CD4-positive, alpha-beta T cell treated with Interleukin-2 at 100 ng/mL for 4 hours (primary cell): ENCODE measurements at regions not wholly inside any gene's neighbourhood (a gene's known extent, or its start where the extent isn't known, plus 50 kb on each side); places are given as distances from the start of the nearest gene placed in this dataset.

Experiments
- DNase-seq: peaks from one replicate; pipeline ENCODE4 v3.0.0-alpha.2; 2020; ENCODE audit warnings: low spot score

DNA sequence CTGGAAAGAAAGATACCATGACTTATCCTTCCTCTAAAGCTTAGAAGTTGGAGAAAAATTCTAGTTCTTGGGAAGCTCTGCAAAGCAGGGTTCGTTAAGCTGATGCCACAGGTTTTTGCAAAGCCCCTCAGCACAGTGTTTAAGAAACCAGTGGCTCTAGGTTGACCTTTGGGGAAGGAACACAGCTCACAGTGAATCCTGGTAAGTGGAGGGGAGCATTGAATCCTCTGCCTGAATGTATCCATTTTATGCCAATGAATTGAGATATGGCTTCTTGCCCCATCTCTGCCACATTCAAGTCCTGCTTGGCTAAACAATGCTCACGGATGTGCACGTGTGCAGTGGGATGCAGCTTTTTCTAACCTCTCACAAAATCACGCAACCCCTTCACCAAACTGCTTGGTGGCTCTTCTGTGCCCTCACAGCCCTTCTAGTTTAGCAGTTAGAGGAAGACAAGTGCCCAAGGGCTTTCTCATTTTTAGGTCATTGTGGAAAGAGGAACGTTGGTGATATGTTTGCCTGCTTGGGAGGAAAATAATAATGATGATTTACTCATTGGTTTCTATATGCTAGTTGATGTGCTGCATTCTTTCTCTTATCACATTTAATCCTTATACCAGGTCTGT is 111.3 kb downstream of the DAD1 start:
- DNase-seq: no peak

DNA sequence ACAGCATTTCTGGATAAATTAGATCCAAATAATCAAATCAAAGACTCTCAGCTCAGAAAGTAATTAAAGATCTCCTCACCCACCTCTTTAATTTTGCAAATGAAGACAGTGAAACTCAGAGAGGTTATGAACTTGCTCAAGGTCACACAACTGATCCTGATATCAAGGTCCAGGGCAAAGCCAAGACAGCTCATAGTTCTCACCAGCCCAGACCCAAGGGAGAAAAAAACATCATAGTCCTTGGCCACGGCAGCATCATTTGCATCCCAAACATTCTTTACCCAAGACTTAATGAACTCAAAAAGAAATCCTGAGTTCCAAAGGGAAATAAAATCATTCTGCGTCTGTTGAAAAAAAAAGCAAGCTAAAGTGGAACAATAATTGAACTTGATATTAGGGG is 112.1 kb downstream of the DAD1 start:
- DNase-seq: no peak

DNA sequence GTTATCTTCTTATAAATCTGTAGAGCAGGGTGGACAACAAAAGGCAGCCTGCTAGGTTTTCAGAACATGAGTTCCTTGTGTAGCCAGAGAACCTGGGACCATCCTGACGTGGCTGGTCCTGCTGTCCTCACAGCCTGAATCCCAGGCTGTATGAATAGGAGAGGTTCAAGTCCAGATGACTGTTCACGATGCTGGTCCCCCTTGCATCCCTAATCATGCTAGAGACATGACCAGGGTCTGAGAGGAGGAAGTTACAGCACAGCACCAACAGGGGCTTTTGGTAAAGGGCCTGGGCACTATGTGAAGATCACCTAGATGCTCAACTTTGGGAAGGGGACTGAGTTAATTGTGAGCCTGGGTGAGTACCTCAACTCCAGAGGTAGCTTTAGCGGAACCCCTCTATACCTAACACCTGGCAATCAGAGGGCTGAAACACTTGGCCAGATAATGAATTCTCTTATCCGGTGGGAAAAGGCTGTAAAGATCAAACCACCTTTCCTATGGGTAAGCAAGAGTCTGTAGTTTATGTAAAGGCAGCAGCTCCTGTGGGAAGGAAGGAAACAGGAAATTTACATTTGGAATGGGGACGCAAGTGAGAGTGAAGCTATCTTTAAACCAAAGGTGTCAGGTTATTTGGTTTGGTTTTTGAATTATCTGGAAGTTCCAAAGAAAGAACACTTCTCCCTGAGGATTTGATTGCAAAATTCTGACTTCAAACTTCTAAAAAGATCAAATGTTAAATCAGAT is 112.8 kb downstream of the DAD1 start:
- no peak for DNase-seq

DNA sequence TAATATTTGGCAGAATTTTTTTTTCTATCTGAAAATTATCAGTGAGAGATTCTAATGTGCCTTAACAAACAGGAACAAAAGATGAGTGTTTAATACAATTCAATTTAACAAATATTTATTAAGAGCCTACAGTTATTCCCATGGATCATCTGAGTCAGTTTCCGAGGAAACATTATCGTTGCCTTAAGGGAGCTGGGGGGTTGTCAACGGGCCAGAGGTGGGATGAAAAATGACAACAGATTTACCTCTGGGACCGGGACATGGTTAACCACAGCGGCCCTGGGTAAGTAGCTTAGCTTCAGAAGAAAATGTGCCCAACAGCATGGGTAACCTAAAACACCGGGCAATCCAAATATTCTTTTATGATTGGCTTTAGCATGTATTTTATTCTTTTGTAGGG is 113.6 kb downstream of the DAD1 start:
- DNase-seq: no peak

DNA sequence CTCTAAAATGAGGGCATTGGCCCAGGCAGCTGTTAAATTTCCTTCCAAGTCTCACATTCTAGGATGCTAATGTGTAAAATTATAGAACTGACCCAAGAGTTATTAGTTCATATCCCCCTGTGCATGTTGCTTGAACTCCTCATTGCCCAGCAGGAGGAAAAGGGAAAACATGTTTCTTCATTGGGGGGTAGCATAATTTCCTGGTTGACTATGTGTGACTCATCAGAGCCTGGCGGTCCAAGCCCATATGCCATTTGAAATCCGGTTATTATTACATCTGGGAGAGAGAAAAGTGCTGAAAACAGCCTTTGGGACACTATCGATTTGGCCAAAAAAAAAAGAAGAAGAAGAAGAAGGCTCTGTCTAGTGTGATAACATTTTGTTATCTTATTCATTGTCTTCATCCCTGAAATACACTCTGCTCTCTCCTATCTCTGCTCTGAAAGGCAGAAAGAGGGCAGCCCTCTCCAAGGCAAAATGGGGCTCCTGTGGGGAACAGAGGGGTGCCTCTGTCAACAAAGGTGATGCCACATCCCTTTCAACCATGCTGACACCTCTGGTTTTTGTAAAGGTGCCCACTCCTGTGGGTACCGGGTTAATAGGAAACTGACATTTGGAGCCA is 114.2 kb downstream of the DAD1 start:
- no peak for DNase-seq

DNA sequence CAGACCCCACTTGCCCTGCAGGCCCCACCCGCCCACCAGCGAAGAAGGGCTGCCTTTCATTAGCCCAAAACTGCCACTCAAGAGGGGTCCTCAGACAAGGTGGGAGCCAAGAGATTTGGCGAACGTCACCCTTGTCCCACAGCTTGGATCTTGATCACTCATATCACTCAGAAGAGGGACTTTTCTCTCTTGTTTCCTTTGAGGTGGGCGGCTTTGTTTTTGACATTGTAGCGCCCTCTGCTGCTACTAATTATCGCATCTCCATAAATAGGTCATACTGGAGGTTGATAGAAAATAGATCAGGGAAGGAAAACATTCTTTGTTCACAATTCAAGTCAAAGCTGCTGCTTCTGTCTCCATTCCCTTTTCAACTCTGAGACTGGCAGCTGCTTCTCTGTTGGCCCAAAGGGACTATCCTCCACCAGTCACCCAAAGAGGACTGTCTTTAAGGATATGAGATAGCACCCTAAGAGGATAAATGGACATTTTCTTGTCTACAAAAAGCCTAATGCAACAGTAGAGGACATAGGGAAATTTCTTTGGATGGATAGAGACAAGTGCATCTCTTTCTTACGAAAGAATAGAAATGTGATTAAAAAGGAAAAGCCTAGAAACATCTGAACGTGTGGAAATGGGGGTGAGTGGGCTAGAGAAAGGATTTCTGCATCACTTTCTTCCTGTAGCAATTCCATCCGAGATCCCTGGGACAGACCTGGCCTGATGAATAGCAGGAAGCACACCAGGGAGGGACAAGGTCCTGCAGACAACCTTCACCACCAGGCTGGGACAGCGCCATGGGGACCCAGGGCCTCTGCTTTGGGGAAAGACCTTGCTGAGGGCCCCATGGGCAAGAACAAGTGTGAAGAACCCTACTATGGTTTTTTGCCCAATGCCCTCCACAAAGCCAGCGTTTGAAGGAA is 115.8 kb downstream of the DAD1 start:
- DNase-seq: no peak

DNA sequence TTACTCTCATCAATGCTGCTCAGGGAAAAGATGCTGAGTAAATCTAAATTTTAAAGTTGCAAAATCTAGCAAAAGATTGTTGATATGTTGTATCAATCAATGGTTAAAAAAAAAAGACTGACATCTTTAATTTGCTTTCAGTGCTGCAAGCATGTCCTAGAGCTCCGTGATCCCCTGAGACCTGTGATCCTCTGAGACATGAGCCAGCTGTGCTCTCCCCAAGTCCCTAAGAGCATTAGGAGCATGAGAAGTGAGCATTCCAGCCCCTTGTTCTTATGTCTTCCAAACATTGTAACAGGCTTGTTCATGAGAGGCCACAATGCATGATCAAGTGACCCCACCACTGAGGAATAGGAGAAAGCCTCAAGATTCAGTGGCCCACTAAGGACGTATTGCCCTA is 116.6 kb downstream of the DAD1 start:
- DNase-seq: no peak

DNA sequence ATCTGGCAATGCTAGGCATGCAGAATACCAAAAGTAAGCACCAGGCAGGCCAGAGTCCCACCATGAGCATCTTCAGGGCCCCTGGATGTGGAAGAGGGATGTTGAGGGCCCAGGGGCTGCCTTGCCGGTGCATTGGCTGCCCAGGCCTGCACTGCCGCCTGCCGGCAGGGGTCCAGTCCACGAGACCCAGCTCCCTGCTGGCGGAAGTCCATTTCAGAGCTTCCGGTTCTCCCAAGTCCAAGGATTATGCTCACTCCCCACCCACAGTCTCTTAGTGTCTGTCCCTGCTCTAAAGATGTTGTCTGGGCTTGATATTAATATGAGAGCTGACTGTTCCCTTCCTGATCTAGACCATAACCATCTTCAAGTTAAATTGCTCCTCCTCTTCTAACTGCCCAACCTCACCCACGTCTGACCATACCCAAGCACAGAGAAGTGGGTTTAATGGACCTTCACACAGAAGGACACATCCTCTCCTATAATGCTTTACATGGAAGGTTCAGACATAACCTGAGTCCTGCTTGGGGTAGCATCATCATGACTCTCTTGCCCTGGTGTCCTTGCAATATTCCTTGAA is 117.4 kb downstream of the DAD1 start:
- DNase-seq: no peak

DNA sequence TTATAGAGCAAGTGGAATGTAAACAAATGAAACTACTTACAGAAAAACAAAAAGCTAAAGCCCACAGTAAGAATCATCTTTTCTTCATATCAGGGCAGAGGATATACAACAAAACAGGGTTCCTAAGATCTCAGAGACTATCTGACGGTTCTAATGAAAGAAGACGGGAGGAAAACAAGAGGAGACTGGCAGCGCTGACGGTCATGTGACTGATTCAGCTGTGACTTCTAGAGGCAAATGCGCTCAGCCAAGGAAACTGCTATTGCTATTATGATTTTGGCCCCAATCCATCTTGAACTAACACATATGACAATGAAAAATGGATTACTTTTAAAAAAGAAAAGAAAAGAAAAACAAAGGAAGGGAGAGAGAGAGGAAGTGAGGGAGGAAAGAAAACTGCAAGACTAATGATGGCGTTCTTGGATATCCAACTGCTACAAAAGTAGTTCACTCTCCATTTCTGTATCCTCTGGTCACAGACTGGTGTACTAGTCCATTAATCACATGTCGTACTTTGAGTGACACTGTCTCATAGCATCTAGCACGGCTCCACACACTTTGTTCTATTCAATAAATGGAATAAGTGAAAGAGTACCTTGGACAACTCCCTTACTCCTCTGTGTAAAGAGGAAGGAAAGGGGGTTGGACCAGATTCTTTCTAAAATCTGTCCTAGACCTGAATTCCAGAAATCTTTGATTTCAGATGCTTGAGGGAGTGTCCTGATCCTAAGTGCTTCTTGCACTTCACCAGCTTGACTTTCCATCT is 119.3 kb downstream of the DAD1 start:
- DNase-seq: no peak

DNA sequence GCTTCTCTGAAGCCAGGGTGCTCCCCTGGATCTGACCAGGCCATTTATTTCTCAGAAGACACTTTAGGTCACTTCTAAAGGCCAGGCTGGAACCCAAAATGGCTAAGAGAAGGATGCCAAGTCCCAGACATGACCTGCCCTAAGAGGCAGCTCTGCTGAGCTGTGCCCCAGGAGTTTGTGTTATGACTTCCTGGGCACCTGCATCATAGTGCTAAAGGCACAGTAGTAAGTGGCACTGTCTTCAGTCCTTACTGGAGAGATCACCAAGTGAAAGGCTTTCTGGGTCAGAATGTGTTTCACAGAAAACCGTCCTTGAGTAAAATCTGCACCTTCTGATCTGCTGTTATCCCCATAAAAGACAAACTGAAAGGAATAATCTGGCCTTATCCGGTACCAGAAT is 120.2 kb downstream of the DAD1 start:
- DNase-seq: no peak

DNA sequence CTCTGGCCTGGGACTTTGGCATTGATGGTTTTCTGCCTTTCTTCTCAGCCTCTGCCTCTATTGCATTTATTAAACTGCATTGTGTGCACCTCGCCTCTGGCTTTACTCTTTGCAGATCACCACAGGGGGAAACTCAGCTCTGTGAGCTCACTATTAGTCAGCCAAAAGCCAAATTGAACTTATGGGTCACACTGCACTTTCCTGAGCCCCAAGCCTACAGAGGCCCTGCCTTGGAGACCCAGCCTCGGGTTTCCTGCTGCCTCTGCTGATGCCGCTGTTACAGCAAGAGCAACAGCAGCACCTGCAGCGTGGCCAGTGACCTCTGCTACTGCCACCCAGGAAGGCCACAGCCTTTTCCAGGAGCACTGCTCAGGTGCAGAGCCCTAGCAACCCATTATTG is 122.5 kb downstream of the DAD1 start:
- no peak for DNase-seq

DNA sequence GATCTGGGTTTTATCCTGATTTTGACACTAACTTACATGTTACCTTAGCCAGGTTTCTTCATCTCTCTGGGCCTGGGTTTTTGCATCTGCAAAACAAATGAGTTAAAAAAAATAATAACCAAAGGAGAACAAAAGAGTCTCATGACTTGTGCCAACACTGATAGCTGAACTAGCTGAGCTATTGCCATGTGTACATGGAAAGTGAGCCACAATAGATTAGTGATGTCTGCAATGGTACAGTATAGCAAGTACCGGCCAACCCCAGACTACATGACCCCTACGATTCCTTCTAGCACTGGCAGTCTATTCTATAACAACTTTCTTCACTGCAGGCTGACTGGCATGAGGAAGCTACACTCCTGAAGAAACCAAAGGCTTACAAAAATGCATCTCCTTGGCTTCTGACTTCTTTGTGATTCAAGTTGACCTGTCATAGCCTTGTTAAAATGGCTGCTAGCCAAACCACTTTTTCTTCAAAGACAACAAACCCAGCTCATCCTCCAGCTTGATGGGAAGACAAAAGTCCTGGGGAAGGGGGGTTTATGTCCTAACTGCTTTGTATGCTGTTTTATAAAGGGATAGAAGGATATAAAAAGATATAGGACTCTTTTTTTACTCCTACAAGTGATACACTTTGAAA is 123.7 kb downstream of the DAD1 start:
- no peak for DNase-seq

DNA sequence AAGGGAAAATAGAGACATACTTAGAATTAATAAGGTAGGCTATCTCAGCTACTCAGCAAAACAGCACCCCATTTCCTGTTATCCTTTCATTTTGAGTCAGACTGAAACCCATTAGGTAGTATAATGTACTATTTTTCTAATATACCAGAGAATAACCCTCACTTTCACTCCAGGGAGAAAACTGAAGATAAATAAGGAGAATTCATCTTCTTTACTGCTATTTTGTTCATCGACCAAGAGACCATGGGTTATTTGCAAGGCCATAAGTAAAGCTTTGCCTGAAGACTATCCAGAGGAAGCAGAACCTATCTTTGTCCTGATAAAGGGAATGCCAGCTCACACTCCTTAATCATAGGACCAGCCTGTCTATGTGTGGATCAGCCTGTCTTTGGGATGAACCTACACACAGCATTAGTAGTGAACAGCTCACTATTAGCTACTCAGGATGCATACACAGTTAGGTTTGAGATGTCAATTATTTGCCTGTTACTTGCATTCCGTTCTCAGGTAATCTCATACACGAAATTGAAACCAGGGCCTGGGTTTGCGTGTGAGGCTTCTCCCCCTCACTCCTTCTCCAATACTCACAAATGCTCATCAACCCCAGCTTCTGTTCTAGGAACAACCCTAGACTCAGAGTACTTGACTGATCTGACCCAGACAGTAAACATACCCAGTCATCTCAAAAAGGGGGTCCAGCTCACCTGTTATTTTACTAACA is 124.4 kb downstream of the DAD1 start:
- DNase-seq: no peak

DNA sequence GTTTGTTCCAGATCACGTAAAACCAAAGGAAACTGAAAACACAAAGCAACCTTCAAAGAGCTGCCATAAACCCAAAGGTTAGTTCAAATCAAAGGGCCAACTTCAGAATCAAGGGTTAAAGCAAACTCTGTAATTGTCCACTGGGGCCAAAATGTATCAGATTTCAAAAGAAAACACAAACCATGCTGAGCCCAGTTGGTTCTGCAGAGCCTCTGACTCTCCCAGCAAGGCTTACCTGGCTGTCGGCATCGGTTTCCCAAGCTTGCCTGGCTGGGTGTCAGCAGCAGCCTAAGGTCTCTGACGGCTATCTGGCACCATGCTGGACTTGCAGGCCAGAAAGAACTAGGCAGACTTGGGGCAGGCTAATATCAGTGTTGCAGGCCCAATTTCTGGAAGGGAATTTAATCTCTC is 125.3 kb downstream of the DAD1 start:
- no peak for DNase-seq

DNA sequence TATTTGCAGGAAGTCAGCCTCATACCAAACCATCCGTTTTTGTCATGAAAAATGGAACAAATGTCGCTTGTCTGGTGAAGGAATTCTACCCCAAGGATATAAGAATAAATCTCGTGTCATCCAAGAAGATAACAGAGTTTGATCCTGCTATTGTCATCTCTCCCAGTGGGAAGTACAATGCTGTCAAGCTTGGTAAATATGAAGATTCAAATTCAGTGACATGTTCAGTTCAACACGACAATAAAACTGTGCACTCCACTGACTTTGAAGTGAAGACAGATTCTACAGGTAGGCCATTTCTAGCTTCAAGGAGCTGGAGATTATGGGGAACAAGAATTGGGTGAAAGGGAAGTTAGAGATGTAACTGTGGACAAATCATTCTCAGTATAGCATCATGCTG is 126.1 kb downstream of the DAD1 start:
- DNase-seq: no peak

DNA sequence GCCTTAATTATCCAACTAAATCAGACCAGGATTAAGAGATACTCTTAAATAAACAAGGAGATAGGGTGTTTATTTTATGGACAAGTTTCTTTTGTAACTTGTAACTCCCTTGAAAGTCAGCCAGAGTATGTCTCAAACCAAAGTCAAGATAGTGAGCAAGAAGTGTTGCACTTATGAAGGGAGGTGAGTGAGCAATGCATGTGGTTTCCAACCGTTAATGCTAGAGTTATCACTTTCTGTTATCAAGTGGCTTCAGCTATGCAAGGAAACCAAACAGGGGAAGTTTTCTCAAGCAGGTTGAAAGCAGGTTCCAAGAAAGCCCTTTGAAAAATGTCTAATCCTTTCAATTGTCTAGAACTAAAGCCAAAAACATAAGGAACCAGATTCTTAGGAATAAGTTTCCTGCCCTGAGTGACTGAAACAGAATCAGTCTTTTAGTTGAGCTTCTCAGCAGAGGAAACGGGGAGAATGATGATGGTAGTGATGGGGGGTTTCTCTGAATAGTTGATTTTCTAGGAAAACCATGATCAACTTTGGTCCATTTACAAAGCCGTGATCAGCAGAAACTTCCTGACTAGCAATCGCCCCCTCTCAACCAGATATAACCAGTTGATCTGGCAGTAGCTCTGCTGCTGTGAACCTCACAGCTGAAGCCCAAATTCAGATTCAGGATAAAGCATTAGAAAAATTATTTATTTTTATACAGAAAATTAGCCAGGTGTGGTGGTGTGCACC is 128.4 kb downstream of the DAD1 start:
- no peak for DNase-seq

DNA sequence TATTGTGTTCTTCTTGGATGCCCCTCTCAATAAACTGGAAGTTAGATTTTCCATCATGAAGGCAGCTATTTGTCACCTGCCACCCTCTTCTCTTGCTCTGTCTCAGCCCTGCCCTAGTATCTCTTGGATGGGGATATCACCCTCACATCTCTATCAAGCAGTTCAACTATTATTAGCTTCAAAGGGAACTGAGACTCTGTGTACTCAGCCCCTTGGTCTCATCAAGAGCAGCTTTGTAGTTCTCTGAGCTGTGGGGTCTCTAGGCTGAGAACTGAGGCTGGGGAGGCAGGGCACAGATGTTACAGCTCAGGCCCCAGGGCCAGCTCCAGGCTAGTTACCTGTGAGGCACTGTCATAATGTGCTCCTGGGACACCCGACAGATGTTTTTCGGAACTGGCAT is 130.3 kb downstream of the DAD1 start:
- no peak for DNase-seq

DNA sequence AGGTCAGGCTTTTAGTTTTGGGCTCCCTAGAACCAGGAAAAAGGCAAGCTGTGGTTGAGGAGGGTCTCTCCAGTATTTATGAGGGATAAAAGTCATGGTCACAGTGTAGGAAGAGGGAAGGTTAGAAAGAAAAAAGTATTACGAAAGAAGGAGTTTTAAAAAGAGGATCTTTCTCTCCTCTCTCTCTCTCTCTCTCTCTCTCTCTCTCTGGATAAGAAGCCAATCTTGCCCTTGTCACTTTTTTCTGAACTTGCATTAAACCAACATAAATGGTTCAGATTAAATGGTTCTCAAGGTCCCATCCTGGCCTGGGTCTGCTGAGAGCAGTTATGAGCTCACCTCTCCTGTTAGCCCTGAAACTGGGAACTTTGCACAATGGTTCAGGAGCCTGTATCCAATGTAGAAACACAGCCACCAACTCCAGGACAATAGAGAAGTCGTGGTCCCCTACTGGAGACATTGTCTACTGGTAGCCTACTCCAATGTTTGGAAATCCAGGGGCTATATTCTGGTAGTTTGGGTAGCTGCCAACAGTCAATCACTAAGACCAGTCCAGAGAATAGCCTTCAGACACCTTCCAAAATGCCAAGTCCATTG is 131.9 kb downstream of the DAD1 start:
- no peak for DNase-seq

DNA sequence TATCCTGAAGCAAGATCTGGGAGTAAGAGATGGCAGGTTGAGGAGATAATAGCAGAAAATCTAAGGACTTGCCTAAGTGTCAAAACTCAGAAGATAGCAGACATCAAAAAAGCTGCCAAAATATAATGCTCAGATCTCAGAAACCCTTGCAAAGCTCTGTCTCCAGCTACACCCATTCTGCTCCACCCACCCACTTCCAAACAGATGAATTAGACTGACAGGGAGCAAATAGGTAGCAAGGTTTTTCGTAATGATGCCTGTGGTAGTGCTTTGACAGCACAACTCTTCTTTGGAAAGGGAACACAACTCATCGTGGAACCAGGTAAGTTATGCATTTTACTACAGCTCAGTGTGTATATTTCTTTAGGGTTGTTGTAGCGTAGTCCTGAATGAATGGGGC is 132.6 kb downstream of the DAD1 start:
- DNase-seq: no peak
